ENCODE measurements at regions not wholly inside any gene's neighbourhood (a gene's known extent, or its start where the extent isn't known, plus 50 kb on each side); places are given as distances from the start of the nearest gene placed in this dataset.
"Not testable (repeated sequence)": the region's sequence is repeated elsewhere in the genome, so short reads cannot be mapped to it uniquely, and the experiment has no call there.

DNA sequence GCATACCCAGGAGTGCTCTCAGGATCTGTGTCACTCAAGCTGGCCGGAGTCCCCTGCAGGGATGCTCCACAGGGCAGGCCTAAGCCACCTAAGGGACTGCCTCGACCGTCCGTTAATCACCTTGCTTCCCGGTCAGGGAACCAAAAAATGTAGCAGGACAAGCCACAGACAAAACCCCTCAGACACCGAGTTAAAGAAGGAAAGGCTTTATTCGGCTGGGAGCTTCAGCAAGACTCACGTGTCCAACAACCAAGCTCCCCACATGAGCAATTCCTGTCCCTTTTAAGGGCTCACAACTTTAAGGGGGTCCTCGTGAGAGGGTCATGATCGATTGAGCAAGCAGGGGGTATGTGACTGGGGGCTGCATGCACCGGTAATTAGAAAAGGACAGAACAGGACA is 72.1 kb upstream of the GMDS start:
- peaks cover 20% of the 10 kb centered on the region for H3K9me3 Mint-ChIP-seq
- H3K27ac Mint-ChIP-seq; H3K27me3 Mint-ChIP-seq; H3K36me3 Mint-ChIP-seq (ENCODE audit: low read depth); H3K4me3 Mint-ChIP-seq; H3K4me1 Mint-ChIP-seq; ATAC-seq (replicated peaks): not testable (repeated sequence)

DNA sequence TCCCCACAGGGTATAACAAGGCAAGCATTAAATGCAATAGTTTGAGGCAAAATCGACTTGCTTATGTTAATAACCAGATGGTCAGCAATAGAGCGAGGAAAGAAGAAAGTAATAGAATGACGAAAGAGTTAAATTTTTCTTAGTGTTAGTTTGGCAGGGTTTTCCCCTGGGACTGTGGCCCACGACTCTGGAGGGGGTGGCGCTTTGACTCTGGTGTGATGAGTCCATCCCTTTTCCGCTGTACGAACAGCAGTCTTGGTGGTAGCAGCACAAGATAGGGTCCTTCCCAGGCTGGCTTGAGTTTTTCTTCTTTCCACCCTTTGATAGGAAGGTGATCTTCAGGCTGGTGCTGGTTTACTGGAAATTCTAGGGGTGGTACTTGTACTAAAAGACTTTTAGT is 69.2 kb upstream of the GMDS start:
- H3K4me3 Mint-ChIP-seq, result no peak overlapping the region
- H3K36me3 Mint-ChIP-seq (ENCODE audit: low read depth), result peaks cover 5% of the 10 kb centered on the region
- H3K27ac Mint-ChIP-seq, result no peak overlapping the region
- no peaks in the 10 kb centered on the region for H3K27me3 Mint-ChIP-seq
- peaks cover 20% of the 10 kb centered on the region for H3K9me3 Mint-ChIP-seq
- no peak for ATAC-seq (replicated peaks)
- no peaks in the 10 kb centered on the region for H3K4me1 Mint-ChIP-seq

DNA sequence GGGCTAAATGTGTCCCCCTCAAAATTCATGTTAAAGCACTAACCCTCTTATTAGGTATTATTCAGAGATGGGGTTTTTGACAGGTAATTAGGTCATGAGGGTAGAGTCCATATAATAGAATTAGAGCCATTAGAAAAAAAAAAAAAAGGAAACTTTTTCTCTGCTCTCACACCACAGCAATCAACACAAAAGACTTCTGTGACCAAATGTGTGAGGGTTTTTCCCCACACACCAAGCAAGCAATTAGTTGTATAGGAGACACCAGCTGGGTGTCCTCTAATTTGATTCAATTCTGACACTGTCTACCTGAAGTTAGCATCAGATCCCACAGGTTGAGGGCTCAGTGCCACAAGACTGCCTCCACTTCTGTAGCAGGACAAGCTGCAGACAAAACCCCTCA is 64.6 kb upstream of the GMDS start:
- H3K36me3 Mint-ChIP-seq (ENCODE audit: low read depth), result no peaks in the 10 kb centered on the region
- H3K9me3 Mint-ChIP-seq, result peaks cover 4% of the 10 kb centered on the region
- ATAC-seq (replicated peaks), result no peak
- no peak overlapping the region for H3K4me3 Mint-ChIP-seq
- H3K4me1 Mint-ChIP-seq, result no peaks in the 10 kb centered on the region
- H3K27me3 Mint-ChIP-seq, result no peaks in the 10 kb centered on the region
- no peak overlapping the region for H3K27ac Mint-ChIP-seq

DNA sequence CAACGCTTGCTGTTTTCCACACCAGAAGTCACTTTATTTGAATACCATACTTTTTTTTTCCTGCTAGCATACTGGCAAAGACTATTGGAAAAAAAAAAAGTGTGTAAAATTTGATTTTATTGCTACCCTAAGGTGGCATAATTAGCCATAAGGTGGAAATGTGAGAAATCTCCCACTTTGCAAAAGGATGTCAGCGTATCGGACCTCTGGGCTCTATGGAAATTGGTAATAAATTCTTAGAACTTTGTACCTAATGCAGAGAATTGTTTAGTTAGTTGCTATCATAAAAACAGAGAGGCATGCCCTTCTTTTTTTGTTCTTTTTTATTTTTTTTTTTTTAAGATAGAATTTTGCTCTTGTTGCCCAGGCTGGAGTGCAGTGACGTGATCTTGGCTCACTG is 63.7 kb upstream of the GMDS start:
- H3K9me3 Mint-ChIP-seq, result peaks cover 4% of the 10 kb centered on the region
- no peaks in the 10 kb centered on the region for H3K36me3 Mint-ChIP-seq (ENCODE audit: low read depth)
- H3K27ac Mint-ChIP-seq, result no peak overlapping the region
- no peaks in the 10 kb centered on the region for H3K4me1 Mint-ChIP-seq
- ATAC-seq (replicated peaks), result no peak
- no peaks in the 10 kb centered on the region for H3K27me3 Mint-ChIP-seq
- H3K4me3 Mint-ChIP-seq, result no peak overlapping the region

DNA sequence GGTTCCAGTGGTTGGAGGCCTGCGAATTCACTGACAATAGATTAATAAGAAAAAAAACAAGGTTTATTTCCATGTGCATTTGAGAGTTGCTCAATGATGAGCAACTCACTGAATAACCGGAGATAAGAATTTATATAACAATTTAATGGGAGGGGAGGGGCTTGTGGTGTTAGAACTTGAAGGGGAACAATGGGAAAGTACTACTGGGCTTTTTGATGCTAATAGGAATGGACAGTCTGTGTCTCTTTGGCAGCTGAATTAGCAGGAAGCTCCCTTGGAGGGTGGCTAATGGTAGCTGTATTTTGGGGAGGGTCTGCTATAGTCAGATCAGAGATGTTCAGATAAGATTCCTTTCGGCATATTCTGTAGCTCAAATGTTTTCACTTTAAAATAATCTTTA is 62.4 kb upstream of the GMDS start:
- ATAC-seq (replicated peaks), result no peak
- Mint-ChIP-seq H3K4me1 (no peaks in the 10 kb centered on the region), H3K9me3 (peaks cover 4% of the 10 kb centered on the region), H3K36me3 (ENCODE audit: low read depth) (no peaks in the 10 kb centered on the region), H3K27ac (no peak overlapping the region), H3K4me3 (no peak overlapping the region), H3K27me3 (no peaks in the 10 kb centered on the region)

DNA sequence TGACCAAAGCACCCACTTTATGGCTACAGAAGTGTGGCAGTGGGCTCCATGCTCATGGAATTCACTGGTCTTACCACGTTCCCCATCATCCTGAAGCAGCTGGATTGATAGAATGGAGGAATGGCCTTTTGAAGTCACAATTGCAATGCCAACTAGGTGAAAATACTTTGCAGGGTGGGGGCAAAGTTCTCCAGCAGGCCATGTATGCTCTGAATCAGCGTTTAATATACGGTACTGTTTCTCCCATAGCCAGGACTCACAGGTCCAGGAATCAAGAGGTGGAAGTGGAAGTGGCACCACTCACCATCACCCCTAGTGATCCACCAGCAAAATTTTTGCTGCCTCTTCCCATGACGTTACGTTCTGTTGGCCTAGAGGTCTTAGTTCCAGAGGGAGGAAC is 60.5 kb upstream of the GMDS start:
- Mint-ChIP-seq H3K36me3 (ENCODE audit: low read depth) (no peaks in the 10 kb centered on the region), H3K27ac (no peak overlapping the region), H3K9me3 (peaks cover 8% of the 10 kb centered on the region), H3K4me3 (no peak overlapping the region), H3K27me3 (no peaks in the 10 kb centered on the region), H3K4me1 (no peaks in the 10 kb centered on the region)
- ATAC-seq (replicated peaks), result no peak

DNA sequence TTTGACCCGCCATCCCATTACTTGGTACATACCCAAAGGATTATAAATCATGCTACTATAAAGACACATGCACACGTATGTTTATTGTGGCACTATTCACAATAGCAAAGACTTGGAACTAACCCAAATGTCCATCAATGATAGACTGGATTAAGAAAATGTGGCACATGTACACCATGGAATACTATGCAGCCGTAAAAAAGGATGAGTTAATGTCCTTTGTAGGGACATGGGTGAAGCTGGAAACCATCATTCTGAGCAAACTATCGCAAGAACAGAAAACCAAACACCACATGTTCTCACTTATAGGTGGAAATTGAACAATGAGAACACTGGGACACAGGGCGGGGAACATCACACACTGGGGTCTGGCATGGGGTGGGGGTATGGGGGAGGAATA is 57.1 kb upstream of the GMDS start:
- H3K27ac Mint-ChIP-seq; H3K27me3 Mint-ChIP-seq; H3K4me1 Mint-ChIP-seq; ATAC-seq (replicated peaks); H3K36me3 Mint-ChIP-seq (ENCODE audit: low read depth); H3K4me3 Mint-ChIP-seq: not testable (repeated sequence)
- peaks cover 19% of the 10 kb centered on the region for H3K9me3 Mint-ChIP-seq

DNA sequence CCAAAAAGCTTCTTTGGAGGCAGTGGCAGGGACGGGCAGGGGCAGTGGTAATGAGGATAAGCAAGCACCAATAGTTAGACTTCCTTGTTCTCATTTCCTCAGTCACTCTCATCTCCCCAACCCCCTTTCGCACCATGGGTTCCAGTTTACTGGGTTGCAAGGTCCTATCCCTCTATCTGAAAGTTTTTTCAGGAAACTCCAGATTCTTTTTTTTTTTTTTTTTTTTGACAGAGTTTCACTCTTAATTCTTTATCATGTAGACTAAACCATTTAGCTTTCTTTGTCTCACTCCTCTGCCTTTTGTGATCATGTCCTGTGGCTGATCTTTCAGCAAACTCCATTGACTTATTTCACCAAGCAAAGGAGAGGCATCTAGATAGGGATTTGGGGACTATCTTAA is 51.4 kb upstream of the GMDS start:
- ATAC-seq (replicated peaks), result no peak
- Mint-ChIP-seq H3K27ac (no peak overlapping the region), H3K36me3 (ENCODE audit: low read depth) (no peaks in the 10 kb centered on the region), H3K27me3 (no peaks in the 10 kb centered on the region), H3K9me3 (peaks cover 30% of the 10 kb centered on the region), H3K4me3 (no peak overlapping the region), H3K4me1 (no peaks in the 10 kb centered on the region)
